ENCODE measurements at regions not wholly inside any gene's neighbourhood (a gene's known extent, or its start where the extent isn't known, plus 50 kb on each side); places are given as distances from the start of the nearest gene placed in this dataset.

GRCh38 chr1:193427524-193427923 lies 241.1 kb upstream of the B3GALT2 start:
- no peak overlapping the region for H3K4me3 Mint-ChIP-seq (ENCODE audit: unreplicated experiment)
- peaks cover 13% of the 10 kb centered on the region for H3K36me3 Mint-ChIP-seq (ENCODE audit: unreplicated experiment)
- no peak for DNase-seq
- no peaks in the 10 kb centered on the region for H3K4me1 Mint-ChIP-seq (ENCODE audit: low read depth, unreplicated experiment)
- H3K9me3 Mint-ChIP-seq (ENCODE audit: unreplicated experiment) = peaks cover 3% of the 10 kb centered on the region
- no peak overlapping the region for H3K27ac Mint-ChIP-seq (ENCODE audit: unreplicated experiment)
- peaks cover 2% of the 10 kb centered on the region for H3K27me3 Mint-ChIP-seq (ENCODE audit: unreplicated experiment)
- TF ChIP-seq CTCF (IDR thresholded peaks at IDR 0.05; ENCODE audit: partially characterized antibody, unreplicated experiment) = no peak

GRCh38 chr1:193426061-193426460 lies 239.6 kb upstream of the B3GALT2 start:
- no peak for TF ChIP-seq CTCF (IDR thresholded peaks at IDR 0.05; ENCODE audit: partially characterized antibody, unreplicated experiment)
- peaks cover 2% of the 10 kb centered on the region for H3K9me3 Mint-ChIP-seq (ENCODE audit: unreplicated experiment)
- no peak overlapping the region for H3K4me3 Mint-ChIP-seq (ENCODE audit: unreplicated experiment)
- no peak for DNase-seq
- peaks cover 2% of the 10 kb centered on the region for H3K36me3 Mint-ChIP-seq (ENCODE audit: unreplicated experiment)
- H3K27ac Mint-ChIP-seq (ENCODE audit: unreplicated experiment) = peak overlapping the region; percentile 17
- H3K27me3 Mint-ChIP-seq (ENCODE audit: unreplicated experiment) = peaks cover 1% of the 10 kb centered on the region
- no peaks in the 10 kb centered on the region for H3K4me1 Mint-ChIP-seq (ENCODE audit: low read depth, unreplicated experiment)

GRCh38 chr1:193421487-193421886 lies 235.1 kb upstream of the B3GALT2 start:
- H3K36me3 Mint-ChIP-seq (ENCODE audit: unreplicated experiment) = no peaks in the 10 kb centered on the region
- no peak overlapping the region for H3K4me3 Mint-ChIP-seq (ENCODE audit: unreplicated experiment)
- DNase-seq = no peak
- H3K4me1 Mint-ChIP-seq (ENCODE audit: low read depth, unreplicated experiment) = no peaks in the 10 kb centered on the region
- TF ChIP-seq CTCF (IDR thresholded peaks at IDR 0.05; ENCODE audit: partially characterized antibody, unreplicated experiment) = no peak
- H3K27me3 Mint-ChIP-seq (ENCODE audit: unreplicated experiment) = no peaks in the 10 kb centered on the region
- H3K9me3 Mint-ChIP-seq (ENCODE audit: unreplicated experiment) = peaks cover 2% of the 10 kb centered on the region
- no peak overlapping the region for H3K27ac Mint-ChIP-seq (ENCODE audit: unreplicated experiment)

- H3K4me3 Mint-ChIP-seq (ENCODE audit: unreplicated experiment) = no peak overlapping the region
- no peaks in the 10 kb centered on the region for H3K4me1 Mint-ChIP-seq (ENCODE audit: low read depth, unreplicated experiment)
- DNase-seq = no peak
- H3K9me3 Mint-ChIP-seq (ENCODE audit: unreplicated experiment) = peaks cover 4% of the 10 kb centered on the region
- no peak overlapping the region for H3K27ac Mint-ChIP-seq (ENCODE audit: unreplicated experiment)
- TF ChIP-seq CTCF (IDR thresholded peaks at IDR 0.05; ENCODE audit: partially characterized antibody, unreplicated experiment) = no peak
- no peaks in the 10 kb centered on the region for H3K27me3 Mint-ChIP-seq (ENCODE audit: unreplicated experiment)
- H3K36me3 Mint-ChIP-seq (ENCODE audit: unreplicated experiment) = no peaks in the 10 kb centered on the region
These were observed 232.9 kb upstream of the B3GALT2 start for GRCh38 chr1:193419295-193419694.

GRCh38 chr1:193418745-193419058 lies 232.3 kb upstream of the B3GALT2 start:
- Mint-ChIP-seq H3K4me3 (ENCODE audit: unreplicated experiment) (no peak overlapping the region), H3K27ac (ENCODE audit: unreplicated experiment) (no peak overlapping the region), H3K36me3 (ENCODE audit: unreplicated experiment) (no peaks in the 10 kb centered on the region), H3K27me3 (ENCODE audit: unreplicated experiment) (no peaks in the 10 kb centered on the region), H3K9me3 (ENCODE audit: unreplicated experiment) (peaks cover 4% of the 10 kb centered on the region), H3K4me1 (ENCODE audit: low read depth, unreplicated experiment) (no peaks in the 10 kb centered on the region)
- TF ChIP-seq CTCF (IDR thresholded peaks at IDR 0.05; ENCODE audit: partially characterized antibody, unreplicated experiment) = no peak
- no peak for DNase-seq
